Vagina (tissue), 2 donors: ENCODE measurements at regions not wholly inside any gene's neighbourhood (a gene's known extent, or its start where the extent isn't known, plus 50 kb on each side); places are given as distances from the start of the nearest gene placed in this dataset.

ENCODE experiments used
- DNase-seq, 2 donors: peaks; one replicate each; pipeline ENCODE4 v3.0.0-alpha.2; 2017; ENCODE audit errors: extremely low spot score in 2 of 2
- H3K27ac ChIP-seq: fragments of 200-600 bp; sonication (generic); one replicate; pipeline ENCODE4 v1.5.1; 2019
- H3K27me3 ChIP-seq: fragments of 200-600 bp; sonication (generic); one replicate; pipeline ENCODE4 v1.5.1; 2019
- H3K36me3 ChIP-seq, 2 donors: fragments of 200-600 bp; sonication (generic); one replicate each; pipeline ENCODE4 v1.5.1; 2017 to 2019
- H3K4me1 ChIP-seq: fragments of 200-600 bp; sonication (generic); one replicate; pipeline ENCODE4 v1.5.1; 2019
- H3K4me3 ChIP-seq, 2 donors: fragments of 200-600 bp; sonication (generic); 1 replicate in 1 of 2; 2 replicates in 1 of 2; pipeline ENCODE4 v1.5.1; 2016 to 2019
- H3K9me3 ChIP-seq: fragments of 200-600 bp; sonication (generic); one replicate; pipeline ENCODE4 v1.5.1; 2019
- POLR2A ChIP-seq, 2 donors: fragments of 450-650 bp; IDR thresholded peaks; one replicate each; pipeline ENCODE4 v1.6.1; 2017; ENCODE audit warnings: antibody characterized with exemption in 2 of 2, mild to moderate bottlenecking in 2 of 2, moderate library complexity in 2 of 2
- POLR2AphosphoS5 ChIP-seq, 2 donors: sonication (generic); formaldehyde crosslinking; IDR thresholded peaks; one replicate each; pipeline ENCODE4 v1.9.0; 2017; ENCODE audit warnings: antibody characterized with exemption in 2 of 2, mild to moderate bottlenecking in 2 of 2, low read depth in 1 of 2; ENCODE audit not compliant: insufficient read depth in 1 of 2
- intact Hi-C: fragments of 100-400 bp; cut with DNase I; formaldehyde crosslinking; loops from one replicate; pipeline ENCODE4 v1.15.1; 2023
- TF ChIP-seq, protein P1 (sequence below), 3 experiments: fragments of 450-650 bp in 2 of 3; fragments of 200-600 bp in 1 of 3; sonication (generic) in 1 of 3; IDR thresholded peaks; one replicate each; pipeline ENCODE4 v1.5.1; 2017 to 2019; ENCODE audit warnings: antibody characterized with exemption in 3 of 3, mild to moderate bottlenecking in 2 of 3, moderate library complexity in 2 of 3

DNA sequence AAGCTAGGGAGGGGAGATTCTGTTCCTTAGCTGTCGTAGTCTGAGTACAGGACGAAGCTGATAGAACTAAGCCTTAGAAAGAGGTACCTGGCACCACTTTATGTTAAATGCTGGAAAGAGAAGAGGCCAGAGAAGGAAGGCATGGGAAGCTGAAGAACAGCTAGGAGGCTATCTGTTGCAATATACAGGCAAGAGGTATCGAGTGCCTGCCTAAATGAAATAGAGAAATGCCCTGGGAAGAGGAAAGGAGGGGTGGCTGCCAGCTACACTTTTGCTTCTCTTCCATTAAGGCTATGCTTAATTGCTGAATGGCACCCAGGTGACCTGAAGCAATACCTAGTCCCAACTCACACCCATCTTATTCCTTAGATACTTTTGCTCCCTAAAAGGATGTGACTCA lies 380.4 kb upstream of the FGF13 start:
- Histone ChIP-seq H3K27ac (no peak overlapping the region), H3K4me3 (no peak overlapping the region), H3K36me3 (no peaks in the 10 kb centered on the region), H3K27me3 (no peaks in the 10 kb centered on the region), H3K9me3 (no peaks in the 10 kb centered on the region), H3K4me1 (no peaks in the 10 kb centered on the region)
- no peak for DNase-seq
- intact Hi-C loops, result no loop called here
- TF ChIP-seq, protein P1, sequence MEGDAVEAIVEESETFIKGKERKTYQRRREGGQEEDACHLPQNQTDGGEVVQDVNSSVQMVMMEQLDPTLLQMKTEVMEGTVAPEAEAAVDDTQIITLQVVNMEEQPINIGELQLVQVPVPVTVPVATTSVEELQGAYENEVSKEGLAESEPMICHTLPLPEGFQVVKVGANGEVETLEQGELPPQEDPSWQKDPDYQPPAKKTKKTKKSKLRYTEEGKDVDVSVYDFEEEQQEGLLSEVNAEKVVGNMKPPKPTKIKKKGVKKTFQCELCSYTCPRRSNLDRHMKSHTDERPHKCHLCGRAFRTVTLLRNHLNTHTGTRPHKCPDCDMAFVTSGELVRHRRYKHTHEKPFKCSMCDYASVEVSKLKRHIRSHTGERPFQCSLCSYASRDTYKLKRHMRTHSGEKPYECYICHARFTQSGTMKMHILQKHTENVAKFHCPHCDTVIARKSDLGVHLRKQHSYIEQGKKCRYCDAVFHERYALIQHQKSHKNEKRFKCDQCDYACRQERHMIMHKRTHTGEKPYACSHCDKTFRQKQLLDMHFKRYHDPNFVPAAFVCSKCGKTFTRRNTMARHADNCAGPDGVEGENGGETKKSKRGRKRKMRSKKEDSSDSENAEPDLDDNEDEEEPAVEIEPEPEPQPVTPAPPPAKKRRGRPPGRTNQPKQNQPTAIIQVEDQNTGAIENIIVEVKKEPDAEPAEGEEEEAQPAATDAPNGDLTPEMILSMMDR (IDR thresholded peaks at IDR 0.05), result no peak
- no peak for TF ChIP-seq POLR2AphosphoS5 (IDR thresholded peaks at IDR 0.05; ENCODE audit: insufficient read depth in 1 of 2, low read depth in 1 of 2)
- TF ChIP-seq POLR2A (IDR thresholded peaks at IDR 0.05), result no peak

DNA sequence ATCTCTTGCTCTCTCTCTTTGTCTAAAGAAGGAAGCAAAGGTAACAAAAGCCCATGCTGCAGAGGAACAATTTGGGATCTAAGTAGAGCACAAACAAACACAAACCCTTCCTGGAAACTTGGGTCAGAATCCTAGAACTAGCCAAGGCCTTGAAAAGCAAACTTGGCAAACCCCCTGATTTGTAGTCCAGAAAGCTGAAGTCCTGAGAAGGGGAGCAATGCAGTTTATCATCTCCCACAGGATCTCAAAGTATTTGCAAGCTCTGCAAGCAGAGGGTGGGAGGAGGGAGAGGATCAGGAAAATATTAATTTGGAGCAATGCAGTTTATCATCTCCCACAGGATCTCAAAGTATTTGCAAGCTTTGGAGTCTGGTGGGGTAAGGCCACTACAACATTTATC lies 379.5 kb upstream of the FGF13 start:
- Histone ChIP-seq H3K27me3 (no peaks in the 10 kb centered on the region), H3K36me3 (no peaks in the 10 kb centered on the region), H3K4me1 (no peaks in the 10 kb centered on the region), H3K27ac (no peak overlapping the region), H3K9me3 (no peaks in the 10 kb centered on the region), H3K4me3 (no peak overlapping the region)
- no peak for DNase-seq
- intact Hi-C loops, result no loop called here
- TF ChIP-seq, protein P1 (IDR thresholded peaks at IDR 0.05), result no peak
- TF ChIP-seq POLR2AphosphoS5 (IDR thresholded peaks at IDR 0.05; ENCODE audit: insufficient read depth in 1 of 2, low read depth in 1 of 2) (no peak), POLR2A (IDR thresholded peaks at IDR 0.05) (no peak)

DNA sequence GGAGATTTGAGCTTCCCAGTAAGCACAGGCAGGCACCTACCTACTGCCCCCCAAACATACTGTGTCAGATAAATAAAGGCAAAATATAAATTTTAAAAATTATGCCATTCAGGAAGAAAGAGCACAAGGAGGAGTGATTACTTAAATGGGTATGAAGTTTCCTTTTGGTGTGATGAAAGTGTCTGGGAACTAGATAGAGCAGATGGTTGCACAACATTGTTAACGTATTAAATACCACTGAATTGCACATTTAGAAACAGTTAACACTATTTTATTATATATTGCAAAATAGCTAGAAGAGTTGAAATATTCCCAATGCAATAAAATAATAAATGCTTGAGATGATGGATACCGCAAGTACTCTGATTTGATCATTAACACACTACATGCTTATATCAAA lies 374.7 kb upstream of the FGF13 start:
- H3K4me1 ChIP-seq, result no peaks in the 10 kb centered on the region
- H3K9me3 ChIP-seq, result no peaks in the 10 kb centered on the region
- intact Hi-C loops, result no loop called here
- no peak overlapping the region for H3K27ac ChIP-seq
- H3K36me3 ChIP-seq, result no peaks in the 10 kb centered on the region
- no peak for DNase-seq
- H3K27me3 ChIP-seq, result no peaks in the 10 kb centered on the region
- TF ChIP-seq POLR2A (IDR thresholded peaks at IDR 0.05), result no peak
- H3K4me3 ChIP-seq, result no peak overlapping the region

DNA sequence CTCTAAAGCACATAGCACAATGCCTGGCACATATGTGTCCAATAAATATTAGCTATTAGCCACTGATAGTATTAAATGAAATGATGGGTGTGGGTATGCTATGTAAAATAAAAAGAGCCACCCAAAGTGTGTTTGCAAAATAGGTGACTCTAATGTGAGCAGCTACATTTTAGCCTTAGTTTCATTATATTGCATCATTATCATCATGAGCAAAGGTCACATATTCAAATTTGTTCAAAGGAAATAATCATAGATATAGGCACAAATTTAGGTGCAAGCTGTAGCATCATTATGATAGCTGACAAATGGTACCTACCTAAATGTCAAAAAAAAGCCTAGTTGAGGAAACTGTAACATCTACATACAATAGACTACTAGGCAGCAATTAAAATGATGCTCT lies 373.9 kb upstream of the FGF13 start:
- H3K36me3 ChIP-seq, result no peaks in the 10 kb centered on the region
- no peak for DNase-seq
- TF ChIP-seq POLR2AphosphoS5 (IDR thresholded peaks at IDR 0.05; ENCODE audit: insufficient read depth in 1 of 2, low read depth in 1 of 2) (no peak), POLR2A (IDR thresholded peaks at IDR 0.05) (no peak)
- TF ChIP-seq, protein P1 (IDR thresholded peaks at IDR 0.05), result no peak
- H3K4me3 ChIP-seq, result no peak overlapping the region
- no peaks in the 10 kb centered on the region for H3K9me3 ChIP-seq
- H3K4me1 ChIP-seq, result no peaks in the 10 kb centered on the region
- intact Hi-C loops, result no loop called here
- H3K27ac ChIP-seq, result no peak overlapping the region
- no peaks in the 10 kb centered on the region for H3K27me3 ChIP-seq

DNA sequence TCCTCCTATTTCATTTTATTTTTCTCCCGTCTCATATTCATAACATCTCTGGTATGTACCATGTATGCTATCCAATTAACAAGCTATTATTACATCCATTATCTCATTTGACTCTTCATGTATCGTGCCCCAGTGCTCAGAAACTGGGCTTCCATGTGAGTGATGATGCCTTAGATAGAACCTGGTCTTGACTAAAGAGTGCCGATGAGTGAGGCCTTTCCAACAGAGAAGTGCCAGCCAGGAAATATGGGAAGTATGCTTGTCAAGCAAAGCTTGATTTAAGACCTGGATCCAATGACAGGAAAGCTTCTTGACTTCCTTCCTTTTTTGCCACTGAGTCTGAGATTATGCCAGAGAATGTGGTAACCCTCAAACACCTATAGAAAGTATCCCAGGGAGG lies 371.7 kb upstream of the FGF13 start:
- TF ChIP-seq POLR2AphosphoS5 (IDR thresholded peaks at IDR 0.05; ENCODE audit: insufficient read depth in 1 of 2, low read depth in 1 of 2), result no peak
- TF ChIP-seq POLR2A (IDR thresholded peaks at IDR 0.05), result no peak
- TF ChIP-seq, protein P1 (IDR thresholded peaks at IDR 0.05), result no peak
- Histone ChIP-seq H3K36me3 (no peaks in the 10 kb centered on the region), H3K27ac (no peak overlapping the region), H3K4me1 (no peaks in the 10 kb centered on the region), H3K9me3 (no peaks in the 10 kb centered on the region), H3K4me3 (no peak overlapping the region), H3K27me3 (no peaks in the 10 kb centered on the region)
- DNase-seq, result no peak
- intact Hi-C loops, result no loop called here

DNA sequence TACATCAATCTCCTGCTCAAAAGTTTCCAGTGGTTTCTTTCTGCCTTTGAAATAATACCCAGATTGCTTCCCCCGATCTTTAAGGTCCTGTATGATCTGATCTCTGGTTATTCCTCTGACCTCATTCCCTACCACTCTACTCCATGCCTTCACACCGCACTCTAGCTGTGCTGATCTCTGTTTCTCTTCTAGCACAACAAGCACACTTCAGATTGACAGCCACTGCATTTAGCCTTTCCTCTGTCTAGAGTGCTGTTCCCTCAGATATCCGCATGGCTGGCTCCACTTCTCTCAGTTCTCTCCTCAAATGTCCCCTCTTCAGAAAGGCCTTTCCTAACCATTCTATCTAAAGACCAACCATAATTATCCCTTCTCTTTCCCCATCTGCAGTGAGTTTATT lies 370.4 kb upstream of the FGF13 start:
- Histone ChIP-seq H3K27me3 (no peaks in the 10 kb centered on the region), H3K27ac (no peak overlapping the region), H3K9me3 (no peaks in the 10 kb centered on the region), H3K4me3 (no peak overlapping the region), H3K36me3 (no peaks in the 10 kb centered on the region), H3K4me1 (no peaks in the 10 kb centered on the region)
- intact Hi-C loops, result no loop called here
- TF ChIP-seq POLR2A (IDR thresholded peaks at IDR 0.05) (no peak), POLR2AphosphoS5 (IDR thresholded peaks at IDR 0.05; ENCODE audit: insufficient read depth in 1 of 2, low read depth in 1 of 2) (no peak)
- TF ChIP-seq, protein P1 (IDR thresholded peaks at IDR 0.05), result no peak
- DNase-seq, result no peak
